ENCODE measurements at regions not wholly inside any gene's neighbourhood (a gene's known extent, or its start where the extent isn't known, plus 50 kb on each side); places are given as distances from the start of the nearest gene placed in this dataset.

GRCh38 chr4:26076000-26076587, 162.1 kb downstream of the SMIM20 start:
- no peak overlapping the region for H3K9ac ChIP-seq (ENCODE audit: low read length)
- H3K36me3 ChIP-seq (ENCODE audit: insufficient read depth, low read length), result no peaks in the 10 kb centered on the region
- H3K27ac ChIP-seq (ENCODE audit: low read depth, low read length), result peak overlapping the region; percentile 36
- H3K4me3 ChIP-seq (ENCODE audit: low read depth in 1 of 2, low read length in 2 of 2), result no peak overlapping the region
- H3K27me3 ChIP-seq (ENCODE audit: control insufficient read depth in 1 of 2, insufficient read depth in 2 of 2, low read length in 2 of 2), result no peaks in the 10 kb centered on the region
- peaks cover 6% of the 10 kb centered on the region for H3K4me1 ChIP-seq (ENCODE audit: insufficient read depth, low read length)
- H3K9me3 ChIP-seq (ENCODE audit: low read length), result no peaks in the 10 kb centered on the region

GRCh38 chr4:26076896-26077295, 162.9 kb downstream of the SMIM20 start:
- no peaks in the 10 kb centered on the region for H3K27me3 ChIP-seq (ENCODE audit: control insufficient read depth in 1 of 2, insufficient read depth in 2 of 2, low read length in 2 of 2)
- no peak overlapping the region for H3K9ac ChIP-seq (ENCODE audit: low read length)
- H3K9me3 ChIP-seq (ENCODE audit: low read length), result no peaks in the 10 kb centered on the region
- H3K4me3 ChIP-seq (ENCODE audit: low read depth in 1 of 2, low read length in 2 of 2), result no peak overlapping the region
- H3K4me1 ChIP-seq (ENCODE audit: insufficient read depth, low read length), result peaks cover 6% of the 10 kb centered on the region
- H3K27ac ChIP-seq (ENCODE audit: low read depth, low read length), result no peak overlapping the region
- no peaks in the 10 kb centered on the region for H3K36me3 ChIP-seq (ENCODE audit: insufficient read depth, low read length)

- Histone ChIP-seq H3K4me3 (ENCODE audit: low read depth in 1 of 2, low read length in 2 of 2) (no peak overlapping the region), H3K36me3 (ENCODE audit: insufficient read depth, low read length) (no peaks in the 10 kb centered on the region), H3K27me3 (ENCODE audit: control insufficient read depth in 1 of 2, insufficient read depth in 2 of 2, low read length in 2 of 2) (no peaks in the 10 kb centered on the region), H3K9ac (ENCODE audit: low read length) (no peak overlapping the region), H3K9me3 (ENCODE audit: low read length) (no peaks in the 10 kb centered on the region), H3K4me1 (ENCODE audit: insufficient read depth, low read length) (peaks cover 6% of the 10 kb centered on the region), H3K27ac (ENCODE audit: low read depth, low read length) (no peak overlapping the region)
These were observed 163.7 kb downstream of the SMIM20 start for GRCh38 chr4:26077756-26078155.

GRCh38 chr4:26080870-26081628, 167.0 kb downstream of the SMIM20 start:
- Histone ChIP-seq H3K9me3 (ENCODE audit: low read length) (no peaks in the 10 kb centered on the region), H3K27ac (ENCODE audit: low read depth, low read length) (no peak overlapping the region), H3K27me3 (ENCODE audit: control insufficient read depth in 1 of 2, insufficient read depth in 2 of 2, low read length in 2 of 2) (no peaks in the 10 kb centered on the region), H3K9ac (ENCODE audit: low read length) (no peak overlapping the region), H3K4me3 (ENCODE audit: low read depth in 1 of 2, low read length in 2 of 2) (no peak overlapping the region), H3K36me3 (ENCODE audit: insufficient read depth, low read length) (no peaks in the 10 kb centered on the region), H3K4me1 (ENCODE audit: insufficient read depth, low read length) (peaks cover 6% of the 10 kb centered on the region)

GRCh38 chr4:26081795-26082498, 167.9 kb downstream of the SMIM20 start:
- no peak overlapping the region for H3K27ac ChIP-seq (ENCODE audit: low read depth, low read length)
- no peak overlapping the region for H3K9ac ChIP-seq (ENCODE audit: low read length)
- peaks cover 6% of the 10 kb centered on the region for H3K4me1 ChIP-seq (ENCODE audit: insufficient read depth, low read length)
- H3K4me3 ChIP-seq (ENCODE audit: low read depth in 1 of 2, low read length in 2 of 2), result no peak overlapping the region
- no peaks in the 10 kb centered on the region for H3K9me3 ChIP-seq (ENCODE audit: low read length)
- no peaks in the 10 kb centered on the region for H3K36me3 ChIP-seq (ENCODE audit: insufficient read depth, low read length)
- no peaks in the 10 kb centered on the region for H3K27me3 ChIP-seq (ENCODE audit: control insufficient read depth in 1 of 2, insufficient read depth in 2 of 2, low read length in 2 of 2)

GRCh38 chr4:26082565-26082964, 168.5 kb downstream of the SMIM20 start:
- Histone ChIP-seq H3K27ac (ENCODE audit: low read depth, low read length) (no peak overlapping the region), H3K4me3 (ENCODE audit: low read depth in 1 of 2, low read length in 2 of 2) (no peak overlapping the region), H3K4me1 (ENCODE audit: insufficient read depth, low read length) (peaks cover 6% of the 10 kb centered on the region), H3K9me3 (ENCODE audit: low read length) (no peaks in the 10 kb centered on the region), H3K9ac (ENCODE audit: low read length) (no peak overlapping the region), H3K36me3 (ENCODE audit: insufficient read depth, low read length) (no peaks in the 10 kb centered on the region), H3K27me3 (ENCODE audit: control insufficient read depth in 1 of 2, insufficient read depth in 2 of 2, low read length in 2 of 2) (no peaks in the 10 kb centered on the region)

GRCh38 chr4:26083987-26084386, 170.0 kb downstream of the SMIM20 start:
- no peaks in the 10 kb centered on the region for H3K4me1 ChIP-seq (ENCODE audit: insufficient read depth, low read length)

GRCh38 chr4:26084414-26084813, 170.4 kb downstream of the SMIM20 start:
- no peaks in the 10 kb centered on the region for H3K4me1 ChIP-seq (ENCODE audit: insufficient read depth, low read length)
- no peaks in the 10 kb centered on the region for H3K27me3 ChIP-seq (ENCODE audit: control insufficient read depth in 1 of 2, insufficient read depth in 2 of 2, low read length in 2 of 2)
- no peaks in the 10 kb centered on the region for H3K36me3 ChIP-seq (ENCODE audit: insufficient read depth, low read length)
- no peaks in the 10 kb centered on the region for H3K9me3 ChIP-seq (ENCODE audit: low read length)
- no peak overlapping the region for H3K27ac ChIP-seq (ENCODE audit: low read depth, low read length)
- no peak overlapping the region for H3K9ac ChIP-seq (ENCODE audit: low read length)
- H3K4me3 ChIP-seq (ENCODE audit: low read depth in 1 of 2, low read length in 2 of 2), result no peak overlapping the region

More at GRCh38 chr4:26083987-26084386, 170.0 kb downstream of the SMIM20 start:
- Histone ChIP-seq H3K36me3 (ENCODE audit: insufficient read depth, low read length) (no peaks in the 10 kb centered on the region), H3K9ac (ENCODE audit: low read length) (no peak overlapping the region), H3K9me3 (ENCODE audit: low read length) (no peaks in the 10 kb centered on the region), H3K4me3 (ENCODE audit: low read depth in 1 of 2, low read length in 2 of 2) (no peak overlapping the region), H3K27ac (ENCODE audit: low read depth, low read length) (no peak overlapping the region), H3K27me3 (ENCODE audit: control insufficient read depth in 1 of 2, insufficient read depth in 2 of 2, low read length in 2 of 2) (no peaks in the 10 kb centered on the region)

- no peaks in the 10 kb centered on the region for H3K4me1 ChIP-seq (ENCODE audit: insufficient read depth, low read length)
- H3K9me3 ChIP-seq (ENCODE audit: low read length), result no peaks in the 10 kb centered on the region
- H3K36me3 ChIP-seq (ENCODE audit: insufficient read depth, low read length), result no peaks in the 10 kb centered on the region
- H3K27ac ChIP-seq (ENCODE audit: low read depth, low read length), result no peak overlapping the region
- no peak overlapping the region for H3K4me3 ChIP-seq (ENCODE audit: low read depth in 1 of 2, low read length in 2 of 2)
- no peaks in the 10 kb centered on the region for H3K27me3 ChIP-seq (ENCODE audit: control insufficient read depth in 1 of 2, insufficient read depth in 2 of 2, low read length in 2 of 2)
- no peak overlapping the region for H3K9ac ChIP-seq (ENCODE audit: low read length)
These were observed 171.5 kb downstream of the SMIM20 start for GRCh38 chr4:26085551-26085950.

GRCh38 chr4:26086621-26087441, 172.8 kb downstream of the SMIM20 start:
- H3K36me3 ChIP-seq (ENCODE audit: insufficient read depth, low read length), result no peaks in the 10 kb centered on the region
- H3K27me3 ChIP-seq (ENCODE audit: control insufficient read depth in 1 of 2, insufficient read depth in 2 of 2, low read length in 2 of 2), result no peaks in the 10 kb centered on the region
- H3K4me3 ChIP-seq (ENCODE audit: low read depth in 1 of 2, low read length in 2 of 2), result no peak overlapping the region
- no peaks in the 10 kb centered on the region for H3K4me1 ChIP-seq (ENCODE audit: insufficient read depth, low read length)
- no peak overlapping the region for H3K9ac ChIP-seq (ENCODE audit: low read length)
- H3K27ac ChIP-seq (ENCODE audit: low read depth, low read length), result no peak overlapping the region
- peaks cover 7% of the 10 kb centered on the region for H3K9me3 ChIP-seq (ENCODE audit: low read length)

- no peak overlapping the region for H3K27ac ChIP-seq (ENCODE audit: low read depth, low read length)
- H3K36me3 ChIP-seq (ENCODE audit: insufficient read depth, low read length), result no peaks in the 10 kb centered on the region
- no peaks in the 10 kb centered on the region for H3K4me1 ChIP-seq (ENCODE audit: insufficient read depth, low read length)
- H3K9ac ChIP-seq (ENCODE audit: low read length), result no peak overlapping the region
- no peak overlapping the region for H3K4me3 ChIP-seq (ENCODE audit: low read depth in 1 of 2, low read length in 2 of 2)
- H3K27me3 ChIP-seq (ENCODE audit: control insufficient read depth in 1 of 2, insufficient read depth in 2 of 2, low read length in 2 of 2), result no peaks in the 10 kb centered on the region
- peaks cover 7% of the 10 kb centered on the region for H3K9me3 ChIP-seq (ENCODE audit: low read length)
These were observed 174.5 kb downstream of the SMIM20 start for GRCh38 chr4:26088433-26088928.

Measured in muscle layer of colon (tissue), 2 donors.